ENCODE measurements at regions not wholly inside any gene's neighbourhood (a gene's known extent, or its start where the extent isn't known, plus 50 kb on each side); places are given as distances from the start of the nearest gene placed in this dataset.

DNA sequence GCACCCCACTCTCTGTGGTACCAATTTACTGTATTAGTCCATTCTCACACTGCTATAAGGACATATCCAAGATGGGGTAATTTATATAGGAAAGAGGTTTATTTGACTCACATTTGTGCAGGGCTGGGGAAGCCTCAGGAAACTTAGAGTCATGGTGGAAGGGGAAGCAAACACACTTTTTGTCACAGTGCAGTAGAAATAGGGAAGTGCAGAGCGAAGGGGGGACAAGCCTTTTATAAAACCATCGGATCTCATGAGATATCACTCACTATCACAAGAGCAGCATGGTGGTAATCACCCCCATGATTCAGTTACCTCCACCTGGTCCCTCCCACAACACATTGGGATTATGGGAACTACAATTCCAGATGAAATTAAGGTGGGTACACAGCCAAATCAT lies 766.9 kb upstream of the PCDH10 start:
- POLR2A ChIA-PET (ENCODE audit: low non-redundant PET), result no interaction called here
- intact Hi-C loops (cut with micrococcal nuclease; ENCODE audit: unreplicated experiment), result no loop called here
- H3K9me3 ChIP-seq (ENCODE audit: low read depth, low read length, poor library complexity, severe bottlenecking), result no peaks in the 10 kb centered on the region
- no TSS peak for BruUV-seq (replicated peaks)
- CTCF ChIA-PET, result no interaction called here
- H3K27ac ChIP-seq (ENCODE audit: low read depth, low read length, poor library complexity, severe bottlenecking), result no peak overlapping the region
- no peaks in the 10 kb centered on the region for H3K36me3 ChIP-seq (ENCODE audit: insufficient read depth, low read length, poor library complexity, severe bottlenecking)
- H3K4me1 ChIP-seq (ENCODE audit: insufficient read depth, low read length, poor library complexity, severe bottlenecking), result no peaks in the 10 kb centered on the region
- no peak for DNase-seq (ENCODE audit: low spot score)
- no peak overlapping the region for H3K4me3 ChIP-seq (ENCODE audit: low read depth, low read length, poor library complexity, severe bottlenecking)
- TF ChIP-seq, protein P1, sequence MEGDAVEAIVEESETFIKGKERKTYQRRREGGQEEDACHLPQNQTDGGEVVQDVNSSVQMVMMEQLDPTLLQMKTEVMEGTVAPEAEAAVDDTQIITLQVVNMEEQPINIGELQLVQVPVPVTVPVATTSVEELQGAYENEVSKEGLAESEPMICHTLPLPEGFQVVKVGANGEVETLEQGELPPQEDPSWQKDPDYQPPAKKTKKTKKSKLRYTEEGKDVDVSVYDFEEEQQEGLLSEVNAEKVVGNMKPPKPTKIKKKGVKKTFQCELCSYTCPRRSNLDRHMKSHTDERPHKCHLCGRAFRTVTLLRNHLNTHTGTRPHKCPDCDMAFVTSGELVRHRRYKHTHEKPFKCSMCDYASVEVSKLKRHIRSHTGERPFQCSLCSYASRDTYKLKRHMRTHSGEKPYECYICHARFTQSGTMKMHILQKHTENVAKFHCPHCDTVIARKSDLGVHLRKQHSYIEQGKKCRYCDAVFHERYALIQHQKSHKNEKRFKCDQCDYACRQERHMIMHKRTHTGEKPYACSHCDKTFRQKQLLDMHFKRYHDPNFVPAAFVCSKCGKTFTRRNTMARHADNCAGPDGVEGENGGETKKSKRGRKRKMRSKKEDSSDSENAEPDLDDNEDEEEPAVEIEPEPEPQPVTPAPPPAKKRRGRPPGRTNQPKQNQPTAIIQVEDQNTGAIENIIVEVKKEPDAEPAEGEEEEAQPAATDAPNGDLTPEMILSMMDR (conservative IDR thresholded peaks at IDR 0.05; ENCODE audit: low read depth, low read length), result no peak
- TF ChIP-seq EZH2 (IDR thresholded peaks at IDR 0.05; ENCODE audit: borderline replicate concordance, low read depth, low read length, poor library complexity, severe bottlenecking), result no peak
- no peaks in the 10 kb centered on the region for H3K27me3 ChIP-seq (replicated peaks; ENCODE audit: insufficient read depth, low read depth, low read length, poor library complexity)

- BruUV-seq (replicated peaks), result no TSS peak
- intact Hi-C loops (cut with micrococcal nuclease; ENCODE audit: unreplicated experiment), result no loop called here
- POLR2A ChIA-PET (ENCODE audit: low non-redundant PET), result no interaction called here
- no peak overlapping the region for H3K4me3 ChIP-seq (ENCODE audit: low read depth, low read length, poor library complexity, severe bottlenecking)
- TF ChIP-seq EZH2 (IDR thresholded peaks at IDR 0.05; ENCODE audit: borderline replicate concordance, low read depth, low read length, poor library complexity, severe bottlenecking), result no peak
- TF ChIP-seq, protein P1 (conservative IDR thresholded peaks at IDR 0.05; ENCODE audit: low read depth, low read length), result no peak
- H3K27ac ChIP-seq (ENCODE audit: low read depth, low read length, poor library complexity, severe bottlenecking), result no peak overlapping the region
- H3K27me3 ChIP-seq (replicated peaks; ENCODE audit: insufficient read depth, low read depth, low read length, poor library complexity), result no peaks in the 10 kb centered on the region
- DNase-seq (ENCODE audit: low spot score), result no peak
- H3K4me1 ChIP-seq (ENCODE audit: insufficient read depth, low read length, poor library complexity, severe bottlenecking), result no peaks in the 10 kb centered on the region
- H3K9me3 ChIP-seq (ENCODE audit: low read depth, low read length, poor library complexity, severe bottlenecking), result no peaks in the 10 kb centered on the region
- CTCF ChIA-PET, result no interaction called here
- H3K36me3 ChIP-seq (ENCODE audit: insufficient read depth, low read length, poor library complexity, severe bottlenecking), result no peaks in the 10 kb centered on the region
Measured at GRCh38 chr4:132383571-132384199, 765.4 kb upstream of the PCDH10 start.

- Histone ChIP-seq H3K9me3 (ENCODE audit: low read depth, low read length, poor library complexity, severe bottlenecking) (no peaks in the 10 kb centered on the region), H3K4me3 (ENCODE audit: low read depth, low read length, poor library complexity, severe bottlenecking) (no peak overlapping the region), H3K27me3 (replicated peaks; ENCODE audit: insufficient read depth, low read depth, low read length, poor library complexity) (no peaks in the 10 kb centered on the region), H3K27ac (ENCODE audit: low read depth, low read length, poor library complexity, severe bottlenecking) (no peak overlapping the region), H3K36me3 (ENCODE audit: insufficient read depth, low read length, poor library complexity, severe bottlenecking) (no peaks in the 10 kb centered on the region), H3K4me1 (ENCODE audit: insufficient read depth, low read length, poor library complexity, severe bottlenecking) (no peaks in the 10 kb centered on the region)
- no peak for DNase-seq (ENCODE audit: low spot score)
- ChIA-PET POLR2A (ENCODE audit: low non-redundant PET) (no interaction called here), CTCF (no interaction called here)
- intact Hi-C loops (cut with micrococcal nuclease; ENCODE audit: unreplicated experiment), result no loop called here
- TF ChIP-seq, protein P1 (conservative IDR thresholded peaks at IDR 0.05; ENCODE audit: low read depth, low read length), result no peak
- no peak for TF ChIP-seq EZH2 (IDR thresholded peaks at IDR 0.05; ENCODE audit: borderline replicate concordance, low read depth, low read length, poor library complexity, severe bottlenecking)
- no TSS peak for BruUV-seq (replicated peaks)
Measured at GRCh38 chr4:132384709-132385108, 764.4 kb upstream of the PCDH10 start.
